DND-41 (cell line): ENCODE measurements at regions not wholly inside any gene's neighbourhood (a gene's known extent, or its start where the extent isn't known, plus 50 kb on each side); places are given as distances from the start of the nearest gene placed in this dataset.

ENCODE experiments used
- ATAC-seq: fragments of 200-7000 bp; cut with Tn5 transposase; 3 replicates; pipeline ENCODE4 v1.9.1; 2021; ENCODE audit warnings: low read depth; ENCODE audit not compliant: insufficient read depth
- DNase-seq: peaks from one replicate; pipeline ENCODE4 v3.0.0-alpha.2; 2020
- H2AFZ ChIP-seq: 2 replicates; pipeline ENCODE4 v1.6.0; 2012; ENCODE audit warnings: low read depth, low read length
- H3K27ac ChIP-seq: 2 replicates; pipeline ENCODE4 v1.5.1; 2012; ENCODE audit warnings: low read length, inconsistent platforms
- H3K27me3 ChIP-seq: fragments of 200-600 bp; sonication (generic); 2 replicates; pipeline ENCODE4 v1.6.0; 2012; ENCODE audit warnings: low read length, mild to moderate bottlenecking, inconsistent platforms; ENCODE audit not compliant: insufficient read depth, poor library complexity
- H3K36me3 ChIP-seq: 2 replicates; pipeline ENCODE4 v1.5.1; 2012; ENCODE audit warnings: low read length, inconsistent platforms; ENCODE audit not compliant: insufficient read depth
- H3K4me1 ChIP-seq: 2 replicates; pipeline ENCODE4 v1.5.1; 2012; ENCODE audit warnings: mild to moderate bottlenecking, low read length; ENCODE audit not compliant: insufficient read depth
- H3K4me2 ChIP-seq: 2 replicates; pipeline ENCODE4 v1.6.0; 2012; ENCODE audit warnings: mild to moderate bottlenecking, moderate library complexity, low read length, inconsistent platforms; ENCODE audit not compliant: insufficient read depth
- H3K4me3 ChIP-seq, 2 experiments: fragments of 200-600 bp in 1 of 2; shearing (Covaris generic) in 1 of 2; 2 replicates each; pipeline ENCODE4 v1.5.1; 2012 to 2016; ENCODE audit warnings: inconsistent platforms in 2 of 2, low read length in 2 of 2, mild to moderate bottlenecking in 2 of 2, low read depth in 1 of 2, moderate library complexity in 1 of 2
- H3K79me2 ChIP-seq: 2 replicates; pipeline ENCODE4 v1.6.0; 2012; ENCODE audit warnings: low read length, inconsistent platforms; ENCODE audit not compliant: insufficient read depth
- H3K9ac ChIP-seq: 2 replicates; pipeline ENCODE4 v1.6.0; 2012; ENCODE audit warnings: low read depth, mild to moderate bottlenecking, inconsistent platforms, low read length, moderate library complexity
- H3K9me3 ChIP-seq: 2 replicates; pipeline ENCODE4 v1.5.1; 2012; ENCODE audit warnings: low read length, moderate library complexity, mild to moderate bottlenecking, inconsistent platforms; ENCODE audit not compliant: insufficient read depth, severe bottlenecking
- H4K20me1 ChIP-seq: 2 replicates; pipeline ENCODE4 v1.6.0; 2012; ENCODE audit warnings: low read length; ENCODE audit not compliant: insufficient read depth
- CTCF ChIP-seq: IDR thresholded peaks from 2 replicates; pipeline ENCODE4 v1.5.1; 2012; ENCODE audit warnings: borderline replicate concordance, low read length, moderate library complexity, mild to moderate bottlenecking; ENCODE audit not compliant: poor library complexity, severe bottlenecking; ENCODE audit errors: extremely low read depth
- EZH2 ChIP-seq: IDR thresholded peaks from 3 replicates; pipeline ENCODE4 v1.6.1; 2012; ENCODE audit warnings: borderline replicate concordance, low read depth, mild to moderate bottlenecking, moderate library complexity, low read length, inconsistent platforms; ENCODE audit not compliant: severe bottlenecking

DNA sequence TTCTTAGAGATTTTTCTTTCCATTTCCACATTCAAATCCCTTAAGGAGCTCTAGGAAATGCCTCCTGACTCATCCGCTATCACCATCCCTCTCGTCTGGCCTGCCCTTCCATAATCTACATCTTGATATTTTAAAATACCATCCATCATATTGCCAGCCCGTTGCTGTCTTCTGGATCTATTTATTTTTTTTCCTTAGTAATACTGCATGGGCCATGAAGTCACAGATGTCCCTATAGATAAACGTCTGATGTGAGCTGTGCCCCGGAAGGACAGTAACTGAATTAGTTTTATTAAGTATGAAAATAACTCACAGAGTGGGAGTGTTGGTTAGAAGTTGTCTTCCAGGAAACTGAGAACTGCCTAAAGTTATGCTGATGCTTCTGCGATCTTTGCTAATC, 76.2 kb downstream of the KLF6 start:
- no peak for DNase-seq
- H3K27me3 ChIP-seq: no peaks in the 10 kb centered on the region
- no peak overlapping the region for H3K4me2 ChIP-seq
- H4K20me1 ChIP-seq: no peaks in the 10 kb centered on the region
- H3K79me2 ChIP-seq: no peaks in the 10 kb centered on the region
- no peaks in the 10 kb centered on the region for H3K36me3 ChIP-seq
- no peak overlapping the region for H2AFZ ChIP-seq
- no peak for ATAC-seq
- H3K4me3 ChIP-seq: no peak overlapping the region
- TF ChIP-seq EZH2 (no peak), CTCF (no peak)
- H3K9ac ChIP-seq: no peak overlapping the region
- H3K27ac ChIP-seq: no peak overlapping the region
- H3K4me1 ChIP-seq: no peaks in the 10 kb centered on the region
- peaks cover 6% of the 10 kb centered on the region for H3K9me3 ChIP-seq

DNA sequence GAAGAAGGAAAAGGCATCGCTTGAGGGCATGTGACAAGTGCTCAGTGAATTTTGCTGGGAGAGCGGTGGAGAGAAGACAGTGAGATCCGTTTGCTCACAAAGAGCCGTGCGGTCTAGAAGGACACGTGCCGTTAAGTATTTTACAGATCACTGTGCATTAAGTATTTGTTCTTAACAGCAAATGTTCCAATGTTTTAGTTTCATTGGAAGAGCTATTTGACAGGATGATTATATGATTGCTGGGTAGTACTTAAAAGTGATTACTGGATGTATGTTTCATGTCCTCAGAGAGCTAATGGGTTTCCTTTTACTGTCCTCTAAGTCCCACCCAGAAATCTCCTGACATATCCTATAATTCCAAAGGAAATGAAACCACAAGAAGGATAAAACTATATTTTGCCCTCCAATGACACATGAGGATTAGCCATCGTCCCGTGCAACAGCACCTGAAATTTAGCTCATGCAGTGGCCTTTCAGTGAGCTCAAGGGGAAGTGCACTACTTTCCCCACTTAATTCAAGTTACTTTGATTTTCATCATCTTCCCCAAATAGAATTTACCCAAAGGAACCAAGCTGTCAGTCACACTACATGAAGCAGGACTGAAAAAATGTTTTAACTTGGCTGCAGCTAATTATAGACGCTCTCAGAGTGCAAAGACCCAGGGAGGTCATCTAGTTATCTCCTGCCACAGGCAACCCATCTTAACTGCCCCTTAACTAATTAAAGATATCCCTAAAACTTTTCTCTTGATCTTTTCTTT, 80.3 kb downstream of the KLF6 start:
- ATAC-seq: no peak
- H3K4me2 ChIP-seq: no peak overlapping the region

DNA sequence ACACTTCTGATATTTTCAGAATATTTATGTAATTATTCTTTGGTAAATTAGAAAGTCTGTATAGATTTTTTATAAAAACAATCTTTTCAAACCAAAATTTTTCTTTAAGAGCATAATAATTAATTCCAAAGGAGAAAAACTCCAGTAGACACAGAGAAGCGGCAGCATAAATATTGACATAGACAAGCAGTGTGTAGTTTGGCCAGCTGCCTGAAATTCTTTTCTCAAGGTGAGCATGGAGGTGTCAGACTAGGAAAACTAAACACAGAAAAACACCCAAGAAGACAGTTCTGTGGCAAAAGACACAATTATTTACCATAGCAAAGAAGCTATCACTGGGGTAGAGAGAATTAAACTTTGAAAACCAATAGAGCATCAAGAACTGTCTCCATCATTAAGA, 82.4 kb downstream of the KLF6 start:
- no peaks in the 10 kb centered on the region for H3K4me1 ChIP-seq
- no peaks in the 10 kb centered on the region for H3K27me3 ChIP-seq
- no peaks in the 10 kb centered on the region for H3K9me3 ChIP-seq
- TF ChIP-seq CTCF: no peak
- TF ChIP-seq EZH2: no peak
- no peaks in the 10 kb centered on the region for H3K36me3 ChIP-seq
- H3K4me2 ChIP-seq: no peak overlapping the region
- no peak for ATAC-seq
- H3K79me2 ChIP-seq: no peaks in the 10 kb centered on the region
- H3K4me3 ChIP-seq: no peak overlapping the region
- H3K9ac ChIP-seq: no peak overlapping the region
- H4K20me1 ChIP-seq: no peaks in the 10 kb centered on the region
- no peak for DNase-seq
- no peak overlapping the region for H2AFZ ChIP-seq
- H3K27ac ChIP-seq: no peak overlapping the region

More for the DNA sequence above, 80.3 kb downstream of the KLF6 start:
- Histone ChIP-seq H4K20me1 (no peaks in the 10 kb centered on the region), H3K4me3 (no peak overlapping the region), H3K9me3 (no peaks in the 10 kb centered on the region), H2AFZ (no peak overlapping the region), H3K27me3 (no peaks in the 10 kb centered on the region), H3K79me2 (no peaks in the 10 kb centered on the region), H3K36me3 (no peaks in the 10 kb centered on the region), H3K27ac (no peak overlapping the region), H3K9ac (no peak overlapping the region), H3K4me1 (no peaks in the 10 kb centered on the region)
- no peak for TF ChIP-seq CTCF
- TF ChIP-seq EZH2: no peak
- no peak for DNase-seq
